ENCODE measurements at regions not wholly inside any gene's neighbourhood (a gene's known extent, or its start where the extent isn't known, plus 50 kb on each side); places are given as distances from the start of the nearest gene placed in this dataset.

GRCh38 chr5:124043456-124043855, 531.5 kb downstream of the CSNK1G3 start (continued):
- TF ChIP-seq CHD7 (IDR thresholded peaks at IDR 0.05; ENCODE audit: insufficient replicate concordance, low read length): no peak
- TF ChIP-seq KDM1A (IDR thresholded peaks at IDR 0.05; ENCODE audit: borderline replicate concordance, low read length): no peak
- no peak for TF ChIP-seq CTBP2 (IDR thresholded peaks at IDR 0.05; ENCODE audit: borderline replicate concordance, insufficient read depth, insufficient read length, low read length)

All from H1 (cell line).